HepG2 (cell line): ENCODE measurements at regions not wholly inside any gene's neighbourhood (a gene's known extent, or its start where the extent isn't known, plus 50 kb on each side); places are given as distances from the start of the nearest gene placed in this dataset.
A peak's percentile ranks its signal among the peaks of the same experiment; 100 is the strongest.

Experiments
- ARID3A ChIP-seq: IDR thresholded peaks from 2 replicates; pipeline ENCODE4 v1.6.1; 2012; ENCODE audit warnings: low read depth, low read length, improper control_type of control experiment
- GABPA ChIP-seq, 2 experiments: IDR thresholded peaks; 2 replicates each; pipeline ENCODE4 v1.6.1; 2011 to 2016; ENCODE audit warnings: low read depth in 2 of 2, low read length in 1 of 2, missing biosample characterization in 1 of 2, missing genetic modification characterization in 1 of 2
- GABPB1 ChIP-seq: IDR thresholded peaks from 2 replicates; pipeline ENCODE4 v1.6.1; 2016; ENCODE audit warnings: mild to moderate bottlenecking, missing genetic modification reagents, moderate library complexity, missing compliant biosample characterization
- HBP1 ChIP-seq: IDR thresholded peaks from 2 replicates; pipeline ENCODE4 v1.6.1; 2016; ENCODE audit warnings: low read depth, control low read depth
- MED8 ChIP-seq: sonication (generic); formaldehyde crosslinking; IDR thresholded peaks from 2 replicates; pipeline ENCODE4 v1.8.1; 2023; ENCODE audit warnings: mild to moderate bottlenecking, missing genetic modification reagents; ENCODE audit not compliant: insufficient replicate concordance
- MXD4 ChIP-seq: IDR thresholded peaks from 2 replicates; pipeline ENCODE4 v1.6.1; 2016; ENCODE audit warnings: mild to moderate bottlenecking, missing biosample characterization, missing genetic modification reagents
- SIN3A ChIP-seq: IDR thresholded peaks from 2 replicates; pipeline ENCODE4 v1.6.1; 2011; ENCODE audit warnings: low read depth, mild to moderate bottlenecking, control low read depth, low read length, borderline replicate concordance
- U2AF1 ChIP-seq: fragments of 200-400 bp; formaldehyde crosslinking; optimal IDR thresholded peaks from 2 replicates; pipeline ENCODE3; 2017; ENCODE audit warnings: mild to moderate bottlenecking, low read depth, low read length
- ZC3H4 ChIP-seq: sonication (generic); formaldehyde crosslinking; IDR thresholded peaks from 2 replicates; pipeline ENCODE4 v1.4.0; 2020; ENCODE audit warnings: missing genetic modification reagents, borderline replicate concordance
- ZFP1 ChIP-seq: IDR thresholded peaks from 2 replicates; pipeline ENCODE4 v1.6.1; 2016
- ZNF136 ChIP-seq: sonication (generic); formaldehyde crosslinking; IDR thresholded peaks from 2 replicates; pipeline ENCODE4 v1.8.1; 2022; ENCODE audit warnings: low read depth, mild to moderate bottlenecking, moderate library complexity, missing genetic modification reagents
- ZNF577 ChIP-seq: sonication (generic); formaldehyde crosslinking; IDR thresholded peaks from 2 replicates; pipeline ENCODE4 v1.4.0; 2020; ENCODE audit warnings: mild to moderate bottlenecking, low read depth, missing genetic modification reagents, borderline replicate concordance
- ZNF687 ChIP-seq: sonication (generic); formaldehyde crosslinking; IDR thresholded peaks from 2 replicates; pipeline ENCODE4 v1.5.1; 2020; ENCODE audit warnings: mild to moderate bottlenecking, missing genetic modification reagents, moderate library complexity
- TF ChIP-seq, protein P1 (sequence below): sonication (generic); formaldehyde crosslinking; IDR thresholded peaks from 2 replicates; pipeline ENCODE4 v1.5.1; 2020; ENCODE audit warnings: mild to moderate bottlenecking, missing genetic modification reagents, moderate library complexity
- TF ChIP-seq, protein P2 (sequence below): sonication (generic); formaldehyde crosslinking; conservative IDR thresholded peaks from 2 replicates; pipeline ENCODE4 v1.4.0; 2020; ENCODE audit warnings: missing genetic modification reagents
- TF ChIP-seq, protein P3 (sequence below): sonication (generic); formaldehyde crosslinking; IDR thresholded peaks from 2 replicates; pipeline ENCODE4 v1.5.1; 2020; ENCODE audit warnings: mild to moderate bottlenecking, moderate library complexity, missing genetic modification reagents

DNA sequence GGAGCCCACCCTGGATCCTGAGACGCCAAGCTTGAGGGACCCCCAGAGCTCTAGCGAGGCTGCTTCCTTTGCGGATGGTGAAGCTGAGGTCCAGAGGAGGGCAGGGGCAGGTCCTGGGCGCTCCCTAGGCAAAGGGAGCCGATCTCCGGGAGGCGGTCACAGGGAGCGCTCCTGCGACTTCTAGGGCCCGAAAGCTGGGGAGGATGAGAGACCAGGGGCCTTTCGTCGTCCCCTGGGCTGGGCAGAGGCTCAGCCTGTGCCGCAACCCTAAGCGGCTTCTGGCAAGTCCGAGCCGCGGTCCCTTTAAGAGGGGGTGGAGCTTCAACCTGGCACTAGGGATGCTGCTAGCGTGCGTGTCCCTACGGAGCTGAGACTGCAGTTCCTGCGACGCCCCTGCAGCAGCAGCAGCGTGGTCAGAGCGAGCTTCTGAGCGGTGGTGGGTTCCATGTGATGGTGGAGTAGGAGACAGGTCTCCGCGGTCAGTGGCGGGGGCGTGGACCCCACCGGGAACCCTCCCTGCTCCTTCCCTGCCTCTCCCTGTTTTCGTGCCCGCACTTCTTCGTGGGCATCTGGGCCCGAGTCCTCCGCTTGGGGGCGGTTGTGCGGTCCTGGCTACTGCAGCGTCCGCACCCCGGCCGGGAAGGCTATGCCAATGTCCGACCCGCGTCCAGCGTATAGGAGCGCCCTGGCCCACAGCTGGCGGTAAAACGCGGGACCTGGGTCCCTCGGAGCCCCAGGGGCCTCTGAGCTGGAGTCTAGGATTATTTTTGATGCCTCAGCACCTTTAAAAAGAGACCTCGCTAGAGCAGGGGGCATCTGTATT is 154.6 kb downstream of the CCDC74A start (continued):
- TF ChIP-seq ZC3H4 (CRISPR knock-in tag), result no peak
- TF ChIP-seq GABPA (IDR thresholded peaks at IDR 0.05; ENCODE audit: low read depth, low read length), result no peak
- peak; percentile 73 for TF ChIP-seq GABPA (CRISPR knock-in tag; IDR thresholded peaks at IDR 0.05; ENCODE audit: low read depth)
- TF ChIP-seq ZNF687 (CRISPR knock-in tag), result peak; percentile 95
- TF ChIP-seq, protein P1, sequence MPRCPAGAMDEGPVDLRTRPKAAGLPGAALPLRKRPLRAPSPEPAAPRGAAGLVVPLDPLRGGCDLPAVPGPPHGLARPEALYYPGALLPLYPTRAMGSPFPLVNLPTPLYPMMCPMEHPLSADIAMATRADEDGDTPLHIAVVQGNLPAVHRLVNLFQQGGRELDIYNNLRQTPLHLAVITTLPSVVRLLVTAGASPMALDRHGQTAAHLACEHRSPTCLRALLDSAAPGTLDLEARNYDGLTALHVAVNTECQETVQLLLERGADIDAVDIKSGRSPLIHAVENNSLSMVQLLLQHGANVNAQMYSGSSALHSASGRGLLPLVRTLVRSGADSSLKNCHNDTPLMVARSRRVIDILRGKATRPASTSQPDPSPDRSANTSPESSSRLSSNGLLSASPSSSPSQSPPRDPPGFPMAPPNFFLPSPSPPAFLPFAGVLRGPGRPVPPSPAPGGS (CRISPR knock-in tag), result peak; percentile 74; the same call in 1 of the 2 replicates
- TF ChIP-seq MED8 (CRISPR knock-in tag), result no peak
- TF ChIP-seq MXD4 (CRISPR knock-in tag), result peak; percentile 89
- TF ChIP-seq HBP1 (CRISPR knock-in tag), result peak; percentile 49; the same call in 1 of the 2 replicates
- TF ChIP-seq, protein P2, sequence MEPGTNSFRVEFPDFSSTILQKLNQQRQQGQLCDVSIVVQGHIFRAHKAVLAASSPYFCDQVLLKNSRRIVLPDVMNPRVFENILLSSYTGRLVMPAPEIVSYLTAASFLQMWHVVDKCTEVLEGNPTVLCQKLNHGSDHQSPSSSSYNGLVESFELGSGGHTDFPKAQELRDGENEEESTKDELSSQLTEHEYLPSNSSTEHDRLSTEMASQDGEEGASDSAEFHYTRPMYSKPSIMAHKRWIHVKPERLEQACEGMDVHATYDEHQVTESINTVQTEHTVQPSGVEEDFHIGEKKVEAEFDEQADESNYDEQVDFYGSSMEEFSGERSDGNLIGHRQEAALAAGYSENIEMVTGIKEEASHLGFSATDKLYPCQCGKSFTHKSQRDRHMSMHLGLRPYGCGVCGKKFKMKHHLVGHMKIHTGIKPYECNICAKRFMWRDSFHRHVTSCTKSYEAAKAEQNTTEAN (CRISPR knock-in tag), result peak; percentile 69; the same call in 1 of the 2 replicates
- peak; percentile 62; the same call in 1 of the 2 replicates for TF ChIP-seq SIN3A
- no peak for TF ChIP-seq U2AF1
- TF ChIP-seq ARID3A, result no peak
- TF ChIP-seq ZNF136 (CRISPR knock-in tag), result 0 out of 2 replicates have a peak, but pooled peaks have one; percentile 12
- no peak for TF ChIP-seq ZNF577 (CRISPR knock-in tag)
- TF ChIP-seq ZFP1 (CRISPR knock-in tag), result no peak
- peak; percentile 91 for TF ChIP-seq GABPB1 (CRISPR knock-in tag)
- TF ChIP-seq, protein P3, sequence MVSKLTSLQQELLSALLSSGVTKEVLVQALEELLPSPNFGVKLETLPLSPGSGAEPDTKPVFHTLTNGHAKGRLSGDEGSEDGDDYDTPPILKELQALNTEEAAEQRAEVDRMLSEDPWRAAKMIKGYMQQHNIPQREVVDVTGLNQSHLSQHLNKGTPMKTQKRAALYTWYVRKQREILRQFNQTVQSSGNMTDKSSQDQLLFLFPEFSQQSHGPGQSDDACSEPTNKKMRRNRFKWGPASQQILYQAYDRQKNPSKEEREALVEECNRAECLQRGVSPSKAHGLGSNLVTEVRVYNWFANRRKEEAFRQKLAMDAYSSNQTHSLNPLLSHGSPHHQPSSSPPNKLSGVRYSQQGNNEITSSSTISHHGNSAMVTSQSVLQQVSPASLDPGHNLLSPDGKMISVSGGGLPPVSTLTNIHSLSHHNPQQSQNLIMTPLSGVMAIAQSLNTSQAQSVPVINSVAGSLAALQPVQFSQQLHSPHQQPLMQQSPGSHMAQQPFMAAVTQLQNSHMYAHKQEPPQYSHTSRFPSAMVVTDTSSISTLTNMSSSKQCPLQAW (CRISPR knock-in tag), result peak; percentile 86; the same call in 1 of the 2 replicates
